ENCODE measurements at regions not wholly inside any gene's neighbourhood (a gene's known extent, or its start where the extent isn't known, plus 50 kb on each side); places are given as distances from the start of the nearest gene placed in this dataset.

DNA sequence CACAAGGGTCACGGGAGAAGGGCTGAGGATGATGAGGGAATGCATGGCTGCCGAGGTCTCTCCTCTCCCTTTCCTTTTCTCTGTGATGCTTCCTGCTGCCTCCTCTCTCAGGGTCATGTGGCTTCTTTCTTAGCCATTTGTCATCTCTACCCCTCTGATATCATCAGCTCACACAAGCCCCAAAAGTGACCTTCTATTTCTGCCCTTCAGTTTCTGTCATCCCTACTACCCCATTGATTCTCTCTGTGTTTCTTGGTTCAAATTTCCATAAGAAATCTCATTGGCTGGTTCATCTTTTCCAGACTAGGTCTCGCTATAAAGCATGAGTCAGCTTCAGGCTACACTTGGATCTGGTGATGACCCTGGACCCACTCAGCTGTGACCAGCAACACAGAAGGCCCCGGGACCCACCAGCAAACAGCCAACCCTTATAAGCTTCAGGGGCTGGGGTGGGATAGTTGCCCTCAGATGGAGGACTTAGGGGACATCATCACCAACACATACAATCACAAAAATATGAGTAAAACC, 284.3 kb downstream of the SKAP2 start:
- TF ChIP-seq POLR2AphosphoS5 (IDR thresholded peaks at IDR 0.05; ENCODE audit: low read depth, low read length) (no peak), POLR2A (IDR thresholded peaks at IDR 0.05; ENCODE audit: low read depth, low read length) (no peak)

Measured in GM12892 (cell line).